Fibroblast of skin of right biceps (primary cell): ENCODE measurements at regions not wholly inside any gene's neighbourhood (a gene's known extent, or its start where the extent isn't known, plus 50 kb on each side); places are given as distances from the start of the nearest gene placed in this dataset.
"Not testable (repeated sequence)": the region's sequence is repeated elsewhere in the genome, so short reads cannot be mapped to it uniquely, and the experiment has no call there.

Source experiments
- DNase-seq: peaks from one replicate; pipeline ENCODE4 v3.0.0-alpha.2; 2013

DNA sequence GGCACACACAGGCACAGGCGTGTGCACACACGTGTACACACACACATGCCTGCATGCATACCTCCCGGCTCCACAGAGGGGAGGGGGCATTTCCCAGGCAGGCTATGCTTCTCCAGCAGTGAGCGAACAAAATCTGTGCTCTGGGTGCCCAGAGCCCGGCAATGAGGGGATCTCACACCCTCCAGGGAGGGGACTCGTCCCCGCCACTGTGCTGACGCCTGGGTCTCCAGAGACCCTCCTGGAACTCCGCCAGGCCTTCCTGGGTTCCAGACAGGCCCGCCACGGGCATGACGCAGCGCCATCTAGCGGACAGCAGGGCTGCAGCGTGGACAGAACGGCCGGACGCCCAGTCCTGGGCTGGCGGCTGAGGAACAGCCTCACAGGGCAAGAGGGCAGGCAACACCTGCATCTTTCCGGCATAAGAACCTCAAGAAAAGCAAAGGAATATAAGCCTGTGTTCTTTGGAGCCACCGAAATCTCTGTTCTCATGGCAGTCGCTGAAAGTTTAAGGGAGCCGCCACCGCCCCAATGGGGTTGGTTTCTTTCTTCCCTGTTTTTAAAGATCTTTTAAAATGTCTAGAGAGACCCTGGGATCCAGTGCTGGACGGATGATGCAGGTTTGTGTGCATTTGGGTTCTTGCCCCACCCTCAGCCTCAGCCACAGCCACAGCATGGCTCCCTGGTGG lies 135.6 kb upstream of the PPP1R26 start:
- peak; percentile 31 for DNase-seq

DNA sequence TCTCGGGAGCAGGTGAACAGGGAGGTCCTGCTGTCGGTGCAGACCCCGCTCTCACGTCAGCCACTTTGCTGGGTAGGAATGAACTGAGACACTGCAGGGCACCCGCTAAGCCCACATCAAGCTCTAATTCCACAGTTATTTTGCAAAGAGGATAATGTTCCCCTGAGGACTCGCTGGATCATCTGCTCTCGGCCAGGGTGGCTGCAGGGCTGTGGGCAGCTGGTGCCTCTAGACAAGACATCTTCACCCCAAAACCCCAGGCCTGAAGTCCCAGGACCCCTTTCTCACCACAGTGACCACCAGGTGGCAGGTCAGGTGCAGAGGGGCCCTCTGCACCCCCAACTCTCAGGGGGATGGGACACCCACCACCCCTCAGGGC lies 135.1 kb upstream of the PPP1R26 start:
- no peak for DNase-seq

- DNase-seq: no peak
Measured at GRCh38 chr9:135344915-135345500, 134.6 kb upstream of the PPP1R26 start.

GRCh38 chr9:135345775-135346433 lies 133.7 kb upstream of the PPP1R26 start:
- DNase-seq: no peak

- no peak for DNase-seq
Measured at GRCh38 chr9:135346438-135347050, 133.0 kb upstream of the PPP1R26 start.

- no peak for DNase-seq
Measured at GRCh38 chr9:135347461-135347860, 132.1 kb upstream of the PPP1R26 start.

GRCh38 chr9:135348076-135348787 lies 131.3 kb upstream of the PPP1R26 start:
- DNase-seq: no peak

DNA sequence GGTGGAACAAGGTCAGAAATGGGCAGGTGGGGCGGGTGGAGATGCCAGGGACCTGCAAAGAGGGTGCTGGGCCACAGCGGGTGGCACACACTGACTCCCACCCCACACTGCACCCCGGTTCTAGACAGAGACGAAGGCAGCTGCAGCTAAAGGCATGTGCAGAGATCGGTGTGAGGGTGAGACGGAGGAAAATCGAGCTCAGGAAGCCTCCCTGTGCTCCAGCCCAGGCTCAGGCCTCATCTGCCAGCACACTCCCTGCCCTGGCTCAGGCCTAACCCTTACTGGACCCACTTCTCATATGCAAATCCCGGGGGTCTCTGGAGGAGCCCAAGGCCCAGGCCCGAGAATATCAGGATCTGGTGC lies 130.8 kb upstream of the PPP1R26 start:
- DNase-seq: no peak

DNA sequence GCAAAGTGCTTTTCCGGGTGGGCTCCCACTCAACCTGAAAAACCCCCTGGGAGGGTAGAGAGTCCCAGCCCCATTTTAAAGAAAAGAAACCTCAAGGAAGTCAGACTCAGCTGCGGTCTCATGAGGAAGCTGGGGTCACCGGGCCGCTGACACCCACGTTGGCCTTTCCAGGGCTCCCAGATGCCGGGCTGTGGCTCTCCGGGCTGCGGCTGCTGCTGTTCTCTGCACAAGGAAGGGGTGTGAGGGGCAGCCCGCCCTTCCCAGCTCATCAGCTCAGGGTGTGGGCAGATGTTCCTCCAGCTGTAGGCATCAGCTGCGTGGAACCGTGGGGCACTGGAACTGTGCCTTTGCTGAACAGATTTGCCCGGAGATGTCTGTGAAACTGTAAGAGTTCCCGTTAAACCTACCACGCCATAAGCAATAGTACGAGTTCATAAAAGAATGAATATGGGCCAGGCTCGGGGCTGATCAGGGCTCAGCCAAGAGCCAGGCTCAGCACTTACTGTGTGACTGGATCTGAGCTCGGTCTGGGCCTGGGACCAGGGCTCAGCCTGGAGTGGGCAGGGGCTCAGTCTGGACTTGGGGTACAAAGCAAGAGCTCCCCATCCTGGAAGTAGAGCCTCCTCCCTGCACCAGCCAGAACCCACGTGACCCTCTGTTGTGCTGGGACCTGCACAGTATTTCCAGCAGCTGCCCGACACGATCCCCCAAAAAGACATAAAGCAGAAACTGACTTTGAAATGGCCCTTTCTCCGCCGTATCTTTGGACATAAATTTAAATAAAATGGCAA lies 130.2 kb upstream of the PPP1R26 start:
- DNase-seq: no peak

DNA sequence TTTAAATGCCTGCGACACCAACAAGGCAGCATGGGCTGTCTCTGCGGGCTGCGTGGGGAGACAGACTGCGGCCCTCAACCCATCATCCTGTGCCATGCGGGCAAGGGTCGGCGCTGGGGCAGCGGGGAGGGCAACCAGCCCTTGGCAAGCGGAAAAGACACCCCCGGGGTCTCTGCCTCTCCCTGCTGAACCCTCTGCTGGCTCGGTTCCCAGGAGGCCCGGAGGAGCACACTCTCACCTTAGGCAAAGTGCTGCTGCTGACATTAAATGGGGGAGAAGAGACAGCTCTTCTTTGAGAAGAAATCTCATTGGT lies 129.6 kb upstream of the PPP1R26 start:
- DNase-seq: no peak

DNA sequence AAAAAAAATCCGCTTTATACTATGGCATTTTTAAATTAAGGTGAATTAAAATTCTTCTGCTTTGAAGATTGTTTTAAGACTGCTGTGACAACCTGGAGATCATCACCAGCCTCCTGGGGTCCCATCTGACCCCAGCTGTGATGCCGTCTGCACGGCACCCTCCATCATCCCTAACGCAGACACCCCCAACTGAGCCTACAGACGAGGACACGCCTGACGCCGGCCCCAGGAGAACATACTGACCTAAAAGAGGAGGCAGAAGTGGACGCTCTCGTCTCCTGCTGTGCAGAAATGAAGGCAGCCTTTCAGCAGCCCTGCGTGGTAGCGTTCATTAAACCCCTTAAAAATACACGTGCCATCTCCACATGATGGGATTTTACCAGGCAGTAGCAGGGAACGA lies 125.6 kb upstream of the PPP1R26 start:
- no peak for DNase-seq

GRCh38 chr9:135355521-135356011 lies 124.0 kb upstream of the PPP1R26 start:
- DNase-seq: no peak

DNA sequence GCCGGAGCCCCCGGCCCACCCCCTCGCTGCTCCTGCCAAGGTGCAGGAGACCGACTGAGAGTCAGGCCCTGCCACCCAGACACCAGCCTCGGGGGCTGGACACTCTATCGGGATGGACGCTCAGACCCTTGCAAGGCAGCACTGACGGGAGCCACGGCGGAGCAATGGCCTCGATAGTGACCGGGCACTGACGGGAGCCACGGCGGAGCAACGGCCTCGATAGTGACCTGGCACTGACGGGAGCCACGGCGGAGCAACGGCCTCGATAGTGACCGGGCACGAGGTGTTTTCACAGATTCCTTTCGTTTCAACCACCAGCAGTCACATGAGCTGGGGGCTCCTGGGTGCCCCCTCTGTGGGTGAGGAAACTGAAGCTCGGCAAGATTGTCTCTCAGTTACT lies 123.6 kb upstream of the PPP1R26 start:
- no peak for DNase-seq

DNA sequence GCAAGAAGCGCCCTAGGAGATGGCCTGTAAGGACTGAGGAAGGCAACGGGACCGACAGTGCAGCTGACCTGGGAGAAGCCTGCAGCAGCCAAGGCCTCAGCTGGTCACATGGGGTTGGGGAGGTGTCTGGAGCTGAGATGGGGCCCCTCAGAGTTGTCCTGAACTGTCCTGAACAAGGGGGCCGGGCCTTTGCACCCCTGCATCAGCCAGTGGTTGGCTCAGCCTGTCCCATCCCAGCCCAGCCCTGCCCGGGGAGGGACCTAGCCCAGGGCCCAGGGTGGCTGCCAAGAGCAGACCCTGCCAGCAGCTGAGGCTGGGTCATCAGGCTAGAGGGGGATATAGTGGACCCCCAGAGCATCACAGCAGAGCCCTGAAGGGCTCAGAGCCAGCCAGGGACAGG lies 122.8 kb upstream of the PPP1R26 start:
- DNase-seq: no peak

GRCh38 chr9:135357863-135358551 lies 121.6 kb upstream of the PPP1R26 start:
- no peak for DNase-seq

DNA sequence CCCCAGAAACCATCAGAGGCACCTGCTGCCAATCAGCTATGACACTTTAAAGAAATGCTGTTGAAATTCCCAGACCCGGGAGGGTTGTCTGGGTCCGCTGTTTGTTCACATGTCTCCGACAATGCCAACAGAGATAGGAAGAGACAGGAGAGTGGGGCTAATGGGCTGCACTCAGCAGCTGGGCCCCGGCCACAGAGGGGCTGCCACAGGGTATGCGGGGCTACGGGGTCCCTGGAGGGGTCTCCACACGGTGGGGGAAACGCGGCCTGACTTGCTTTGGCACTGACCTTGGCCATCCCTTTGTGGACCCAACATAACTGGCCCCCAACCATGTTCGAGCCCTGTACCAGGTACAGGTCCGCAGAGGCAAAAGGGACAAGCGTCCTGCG lies 121.0 kb upstream of the PPP1R26 start:
- DNase-seq: no peak

- no peak for DNase-seq
Measured at GRCh38 chr9:135359764-135360163, 119.8 kb upstream of the PPP1R26 start.

- DNase-seq: no peak
Measured at GRCh38 chr9:135360617-135361016, 119.0 kb upstream of the PPP1R26 start.

GRCh38 chr9:135361668-135362067 lies 117.9 kb upstream of the PPP1R26 start:
- DNase-seq: not testable (repeated sequence)

DNA sequence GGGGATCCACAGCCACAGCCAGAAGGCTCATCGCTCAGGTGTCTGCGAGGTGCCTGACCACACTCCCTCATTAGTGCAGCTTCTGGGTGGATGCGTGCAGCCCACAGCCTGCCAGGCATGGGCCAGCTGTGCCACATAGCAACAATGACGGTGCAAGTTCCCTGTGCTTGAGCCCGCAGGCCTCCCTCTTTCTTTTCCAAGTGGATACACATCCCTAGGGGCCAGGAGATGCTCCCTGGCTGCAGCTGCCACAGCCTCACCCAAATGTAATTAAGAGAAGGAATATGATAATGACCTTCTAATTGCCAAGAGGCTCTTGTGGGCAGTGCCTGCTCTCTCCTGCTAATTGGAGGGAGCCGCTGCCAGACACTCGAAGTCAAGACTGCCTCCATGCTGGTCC lies 116.0 kb upstream of the PPP1R26 start:
- no peak for DNase-seq

DNA sequence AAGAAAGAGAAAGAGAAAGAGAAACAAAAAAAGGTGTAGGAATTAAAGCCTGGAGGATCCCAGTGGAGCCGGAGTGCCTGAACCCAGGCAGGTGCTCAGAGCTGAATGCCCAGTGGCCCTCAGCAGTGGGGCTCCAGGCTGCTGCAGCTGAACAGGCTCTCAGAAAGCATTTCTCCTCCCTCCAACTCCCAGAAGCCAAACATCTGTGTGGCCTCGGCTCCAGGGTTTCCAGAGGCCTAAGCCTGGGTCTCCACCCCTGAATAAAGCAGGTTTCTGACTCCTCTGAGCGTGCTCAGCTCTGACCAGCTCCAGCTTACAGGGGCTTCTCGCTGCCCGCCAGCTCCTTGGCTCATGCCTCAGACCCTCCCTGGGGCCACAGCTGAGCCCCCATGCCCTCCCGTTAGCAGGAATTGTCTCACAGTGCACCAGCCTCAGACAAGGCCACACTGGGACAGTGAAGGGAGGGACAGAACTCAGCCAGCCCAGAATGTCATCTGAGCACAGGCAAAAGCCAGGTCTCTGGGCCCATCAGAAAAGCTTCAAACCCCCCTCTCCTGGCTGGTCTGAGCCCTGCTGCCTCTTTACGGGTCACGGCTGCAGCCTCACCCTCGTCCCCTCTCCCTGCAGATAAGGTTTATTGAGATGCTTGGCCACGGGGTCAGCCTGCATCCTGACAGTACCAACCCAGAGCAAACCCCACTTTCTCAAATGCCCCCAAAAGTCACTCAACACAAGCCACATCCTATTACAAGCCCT lies 114.4 kb upstream of the PPP1R26 start:
- DNase-seq: no peak
